H1 (cell line): ENCODE measurements at regions not wholly inside any gene's neighbourhood (a gene's known extent, or its start where the extent isn't known, plus 50 kb on each side); places are given as distances from the start of the nearest gene placed in this dataset.

ENCODE experiments used
- CTCF ChIA-PET: fragments of 300-600 bp; sonication (Branson Sonifier 250); formaldehyde crosslinking; loops from one replicate; lab custom pipeline; 2021; ENCODE audit not compliant: partially characterized antibody; lab: Charles Lee
- POLR2A ChIA-PET: fragments of 300-600 bp; sonication (Branson Sonifier 250); formaldehyde crosslinking; loops from one replicate; lab custom pipeline; 2021; ENCODE audit warnings: inconsistent platforms; ENCODE audit not compliant: partially characterized antibody; lab: Charles Lee
- DNase-seq, 2 experiments: peaks; one replicate each; pipeline versions ENCODE4 v3.0.0 to v3.0.0-alpha.2; 2010 to 2022; ENCODE audit warnings: low spot score in 2 of 2, low read depth in 1 of 2, mixed read lengths in 1 of 2
- FAIRE-seq: peaks from 2 replicates; lab custom pipeline; 2011; peaks lifted over from hg19 to GRCh38; lab: Jason Lieb, UNC
- H2AFZ ChIP-seq: 2 replicates; pipeline ENCODE4 v1.8.1; 2012; ENCODE audit warnings: low read length, inconsistent platforms
- H2AK5ac ChIP-seq: 2 replicates; pipeline ENCODE4 v1.6.1; 2013; ENCODE audit warnings: low read depth, low read length
- H2BK120ac ChIP-seq: replicated peaks from 2 replicates; pipeline ENCODE3; 2013; ENCODE audit warnings: low read depth, low read length, inconsistent platforms
- H2BK12ac ChIP-seq: 2 replicates; pipeline ENCODE4 v1.6.1; 2013; ENCODE audit warnings: low read depth, low read length
- H2BK15ac ChIP-seq: 2 replicates; pipeline ENCODE4 v1.6.1; 2013; ENCODE audit warnings: low read length
- H2BK20ac ChIP-seq: 2 replicates; pipeline ENCODE4 v1.6.1; 2013; ENCODE audit warnings: low read length
- H2BK5ac ChIP-seq: 2 replicates; pipeline ENCODE4 v1.6.1; 2013; ENCODE audit warnings: low read depth, low read length
- H3K14ac ChIP-seq: 2 replicates; pipeline ENCODE4 v1.6.1; 2013; ENCODE audit warnings: inconsistent platforms; ENCODE audit not compliant: insufficient read length
- H3K18ac ChIP-seq: 2 replicates; pipeline ENCODE4 v1.6.1; 2013; ENCODE audit warnings: low read length; ENCODE audit errors: extremely low read depth
- H3K23ac ChIP-seq: 2 replicates; pipeline ENCODE4 v1.6.1; 2013; ENCODE audit warnings: inconsistent platforms; ENCODE audit not compliant: insufficient read length
- H3K23me2 ChIP-seq: 2 replicates; pipeline ENCODE4 v1.6.1; 2013; ENCODE audit warnings: low read depth, low read length
- H3K27ac ChIP-seq: 2 replicates; pipeline ENCODE4 v1.6.1; 2011; ENCODE audit warnings: low read depth, low read length, inconsistent platforms
- H3K27me3 ChIP-seq, 4 experiments: replicated peaks in 1 of 4; 1 replicate in 1 of 4; 2 replicates in 3 of 4; pipeline versions ENCODE4 v1.6.1 to v1.8.1; 2011 to 2013; ENCODE audit warnings: low read length in 3 of 4, mild to moderate bottlenecking in 3 of 4, inconsistent platforms in 2 of 4, mixed read lengths in 2 of 4, moderate library complexity in 1 of 4; ENCODE audit not compliant: control insufficient read depth in 3 of 4, insufficient read depth in 3 of 4; ENCODE audit errors: extremely low read depth in 1 of 4
- H3K36me3 ChIP-seq, 4 experiments: 2 replicates each; pipeline versions ENCODE4 v1.6.1 to v1.8.1; 2011 to 2013; ENCODE audit warnings: mild to moderate bottlenecking in 4 of 4, low read length in 3 of 4, moderate library complexity in 2 of 4, control low read depth in 1 of 4, inconsistent platforms in 1 of 4; ENCODE audit not compliant: insufficient read depth in 4 of 4, control insufficient read depth in 2 of 4
- H3K4ac ChIP-seq: replicated peaks from 2 replicates; pipeline ENCODE3; 2013; ENCODE audit warnings: low read length, low read depth, mixed read lengths, inconsistent platforms; ENCODE audit not compliant: insufficient read length
- H3K4me1 ChIP-seq, 4 experiments: replicated peaks in 1 of 4; 1 replicate in 1 of 4; 2 replicates in 3 of 4; pipeline versions ENCODE4 v1.6.1 to v1.8.1; 2011 to 2013; ENCODE audit warnings: low read length in 3 of 4, inconsistent platforms in 2 of 4, mixed read lengths in 1 of 4; ENCODE audit not compliant: insufficient read depth in 4 of 4, control insufficient read depth in 3 of 4
- H3K4me2 ChIP-seq, 2 experiments: 2 replicates each; pipeline versions ENCODE4 v1.6.1 to v1.8.1; 2011 to 2013; ENCODE audit warnings: low read depth in 2 of 2, low read length in 2 of 2, control low read depth in 1 of 2, inconsistent platforms in 1 of 2, mild to moderate bottlenecking in 1 of 2; ENCODE audit not compliant: insufficient read depth in 1 of 2
- H3K4me3 ChIP-seq, 4 experiments: fragments of 200-600, 300-600 bp in 1 of 4; sonication (generic), shearing (Covaris generic), sonication (Bioruptor Twin) in 1 of 4; 2 replicates each; pipeline versions ENCODE4 v1.5.1 to v1.8.1; 2011 to 2016; ENCODE audit warnings: low read length in 4 of 4, low read depth in 3 of 4, control low read depth in 2 of 4, inconsistent platforms in 2 of 4, mild to moderate bottlenecking in 2 of 4, mixed read lengths in 1 of 4, moderate library complexity in 1 of 4; ENCODE audit not compliant: insufficient read depth in 2 of 4; ENCODE audit errors: extremely low read depth in 1 of 4
- H3K56ac ChIP-seq: replicated peaks from 2 replicates; pipeline ENCODE3; 2013; ENCODE audit warnings: low read depth, mild to moderate bottlenecking, mixed read lengths, low read length, inconsistent platforms; ENCODE audit not compliant: insufficient read length
- H3K79me1 ChIP-seq: 2 replicates; pipeline ENCODE4 v1.6.1; 2013; ENCODE audit warnings: low read depth, low read length, control low read depth
- H3K79me2 ChIP-seq, 2 experiments: 2 replicates each; pipeline versions ENCODE4 v1.6.1 to v1.8.1; 2012 to 2013; ENCODE audit warnings: low read length in 2 of 2, mild to moderate bottlenecking in 2 of 2, inconsistent platforms in 1 of 2; ENCODE audit not compliant: insufficient read depth in 2 of 2, control insufficient read depth in 1 of 2
- H3K9ac ChIP-seq, 4 experiments: replicated peaks in 1 of 4; 1 replicate in 1 of 4; 2 replicates in 3 of 4; pipeline versions ENCODE4 v1.6.1 to v1.8.1; 2011 to 2013; ENCODE audit warnings: low read depth in 3 of 4, low read length in 3 of 4, control low read depth in 2 of 4, mild to moderate bottlenecking in 2 of 4, moderate library complexity in 2 of 4, inconsistent platforms in 1 of 4; ENCODE audit errors: extremely low read depth in 1 of 4
- H3K9me3 ChIP-seq, 2 experiments: 2 replicates each; pipeline versions ENCODE4 v1.6.1 to v1.8.1; 2012 to 2013; ENCODE audit warnings: mild to moderate bottlenecking in 2 of 2, moderate library complexity in 2 of 2, control low read depth in 1 of 2, inconsistent platforms in 1 of 2, low read depth in 1 of 2, low read length in 1 of 2, mixed read lengths in 1 of 2; ENCODE audit not compliant: insufficient read depth in 2 of 2
- H4K20me1 ChIP-seq, 2 experiments: replicated peaks in 1 of 2; 2 replicates each; pipeline versions ENCODE3 to v1.8.1; 2011 to 2013; ENCODE audit warnings: inconsistent platforms in 2 of 2, low read length in 2 of 2, mild to moderate bottlenecking in 1 of 2; ENCODE audit not compliant: insufficient read depth in 2 of 2, control insufficient read depth in 1 of 2
- H4K5ac ChIP-seq: 2 replicates; pipeline ENCODE4 v1.6.1; 2013; ENCODE audit warnings: low read length, low read depth, mixed read lengths, inconsistent platforms; ENCODE audit not compliant: insufficient read length
- H4K8ac ChIP-seq: 2 replicates; pipeline ENCODE4 v1.8.0; 2013; ENCODE audit warnings: mild to moderate bottlenecking, moderate library complexity, low read length, inconsistent platforms; ENCODE audit not compliant: insufficient read depth; ENCODE audit errors: extremely low read depth
- H4K91ac ChIP-seq: replicated peaks from 2 replicates; pipeline ENCODE3; 2013; ENCODE audit warnings: low read length, mixed read lengths, inconsistent platforms; ENCODE audit not compliant: insufficient read length
- ASH2L ChIP-seq: fragments of 200-600, 300-600 bp; sonication (generic); IDR thresholded peaks from one replicate; pipeline ENCODE4 v1.7.1; 2017; ENCODE audit warnings: low read length
- CBX8 ChIP-seq: fragments of 300-800, 300-1000 bp; sonication (generic); IDR thresholded peaks from 2 replicates; pipeline ENCODE4 v1.7.1; 2016; ENCODE audit warnings: low read depth, low read length, borderline replicate concordance
- EP300 ChIP-seq, 2 experiments: IDR thresholded peaks; 1 replicate in 1 of 2; 2 replicates in 1 of 2; pipeline ENCODE4 v1.6.1; 2011 to 2012; ENCODE audit warnings: low read depth in 2 of 2, low read length in 2 of 2, mild to moderate bottlenecking in 2 of 2, borderline replicate concordance in 1 of 2, inconsistent platforms in 1 of 2, moderate library complexity in 1 of 2
- RXRA ChIP-seq: IDR thresholded peaks from 2 replicates; pipeline ENCODE4 v1.6.1; 2011; ENCODE audit warnings: low read depth, mild to moderate bottlenecking, low read length, moderate library complexity; ENCODE audit not compliant: insufficient read depth
- WGBS, 2 experiments: shearing (Covaris generic) in 1 of 2; methylation state at CpG; one replicate each; pipeline versions ENCODE4 v1.1.6 to v1.1.7; 2013 to 2015; ENCODE audit warnings: low lambda C conversion rate in 2 of 2, mixed read lengths in 2 of 2, inconsistent platforms in 1 of 2, low coverage in 1 of 2, missing lambda C conversion rate in 1 of 2; ENCODE audit not compliant: insufficient replicate concordance in 2 of 2, insufficient coverage in 1 of 2, insufficient read length in 1 of 2; ENCODE audit errors: extremely low coverage in 1 of 2, missing lambda C conversion rate in 1 of 2; 5-methylcytosine and 5-hydroxymethylcytosine counted together

- Histone ChIP-seq H3K4ac (no peak overlapping the region), H3K56ac (no peak overlapping the region), H2BK5ac (no peak overlapping the region), H4K8ac (no peak overlapping the region), H3K9ac (no peak overlapping the region), H3K36me3 (no peaks in the 10 kb centered on the region), H2AFZ (no peak overlapping the region), H3K79me2 (no peaks in the 10 kb centered on the region), H2BK20ac (no peak overlapping the region), H4K20me1 (no peaks in the 10 kb centered on the region), H2BK120ac (no peak overlapping the region), H3K18ac (no peak overlapping the region), H3K23me2 (peaks cover 3% of the 10 kb centered on the region; the same call in 1 of the 2 replicates), H3K27me3 (no peaks in the 10 kb centered on the region), H3K79me1 (no peaks in the 10 kb centered on the region), H2AK5ac (no peak overlapping the region), H3K4me2 (no peak overlapping the region), H2BK15ac (no peak overlapping the region), H3K27ac (no peak overlapping the region), H4K91ac (no peak overlapping the region), H3K23ac (no peak overlapping the region), H3K4me1 (peaks cover 0 to 5% (median 2%) of the 10 kb centered on the region in 4 experiments; a peak in 2 of 7 replicates), H3K14ac (no peak overlapping the region), H3K4me3 (no peak overlapping the region), H4K5ac (no peak overlapping the region), H3K9me3 (no peaks in the 10 kb centered on the region), H2BK12ac (no peak overlapping the region)
- DNase-seq (no peak), FAIRE-seq (no peak)
- POLR2A ChIA-PET = no interaction called here
- CTCF ChIA-PET = no interaction called here
- WGBS, 2 experiments = 89% methylated on average over 1 of the region's 1 CpG; no CpG with 5 or more reads in 1 of the 2 experiments
- TF ChIP-seq RXRA (no peak), ASH2L (no peak), CBX8 (no peak), EP300 (IDR thresholded peaks at IDR 0.05; ENCODE audit: borderline replicate concordance in 1 of 2, low read depth in 2 of 2, low read length in 2 of 2) (no peak)
Measured at GRCh38 chr14:82412545-82412944, 878.9 kb upstream of the SEL1L start.
